Mesendoderm (in vitro differentiated cells): ENCODE measurements at regions not wholly inside any gene's neighbourhood (a gene's known extent, or its start where the extent isn't known, plus 50 kb on each side); places are given as distances from the start of the nearest gene placed in this dataset.
"Not testable (repeated sequence)": the region's sequence is repeated elsewhere in the genome, so short reads cannot be mapped to it uniquely, and the experiment has no call there.

Source experiments
- DNase-seq: peaks from one replicate; pipeline ENCODE4 v3.0.0; 2013
- H2AK5ac ChIP-seq: 2 replicates; pipeline ENCODE4 v1.6.1; 2013; ENCODE audit warnings: low read length, inconsistent platforms
- H2BK120ac ChIP-seq: 2 replicates; pipeline ENCODE4 v1.6.1; 2013; ENCODE audit warnings: low read depth, mild to moderate bottlenecking, low read length, moderate library complexity, mixed read lengths
- H2BK15ac ChIP-seq: replicated peaks from 2 replicates; pipeline ENCODE4 v1.6.1; 2013; ENCODE audit warnings: low read depth, mild to moderate bottlenecking, moderate library complexity
- H2BK5ac ChIP-seq: 2 replicates; pipeline ENCODE4 v1.6.1; 2013; ENCODE audit warnings: low read length, inconsistent platforms
- H3K18ac ChIP-seq: 2 replicates; pipeline ENCODE4 v1.6.1; 2013; ENCODE audit warnings: mild to moderate bottlenecking, low read length, mixed read lengths
- H3K23ac ChIP-seq: one replicate; pipeline ENCODE4 v1.6.1; 2013; ENCODE audit warnings: low read length
- H3K27ac ChIP-seq: 2 replicates; pipeline ENCODE4 v1.5.1; 2013; ENCODE audit warnings: low read depth, mild to moderate bottlenecking, inconsistent platforms, low read length, moderate library complexity
- H3K27me3 ChIP-seq: 2 replicates; pipeline ENCODE4 v1.6.1; 2013; ENCODE audit warnings: low read length, control low read depth, mild to moderate bottlenecking, inconsistent platforms; ENCODE audit not compliant: insufficient read depth, poor library complexity
- H3K36me3 ChIP-seq: 2 replicates; pipeline ENCODE4 v1.6.1; 2013; ENCODE audit warnings: low read length, inconsistent platforms; ENCODE audit not compliant: control insufficient read depth, insufficient read depth
- H3K4ac ChIP-seq: one replicate; pipeline ENCODE4 v1.6.1; 2013; ENCODE audit warnings: low read depth, mild to moderate bottlenecking, low read length, moderate library complexity
- H3K4me1 ChIP-seq: 2 replicates; pipeline ENCODE4 v1.6.1; 2013; ENCODE audit warnings: low read depth, low read length, inconsistent platforms; ENCODE audit not compliant: control insufficient read depth
- H3K4me2 ChIP-seq: 2 replicates; pipeline ENCODE4 v1.6.1; 2013; ENCODE audit warnings: low read length
- H3K4me3 ChIP-seq: 2 replicates; pipeline ENCODE4 v1.5.1; 2013; ENCODE audit warnings: mild to moderate bottlenecking, low read length
- H3K56ac ChIP-seq: one replicate; pipeline ENCODE4 v1.6.1; 2013; ENCODE audit warnings: low read length
- H3K79me1 ChIP-seq: 2 replicates; pipeline ENCODE4 v1.6.1; 2013; ENCODE audit warnings: low read length, inconsistent platforms
- H3K79me2 ChIP-seq: 2 replicates; pipeline ENCODE4 v1.6.1; 2013; ENCODE audit warnings: mild to moderate bottlenecking, low read length; ENCODE audit not compliant: control insufficient read depth, insufficient read depth
- H3K9ac ChIP-seq: 2 replicates; pipeline ENCODE4 v1.6.1; 2013; ENCODE audit warnings: low read length, inconsistent platforms
- H4K5ac ChIP-seq: one replicate; pipeline ENCODE4 v1.6.1; 2013; ENCODE audit warnings: low read length
- H4K8ac ChIP-seq: one replicate; pipeline ENCODE4 v1.6.1; 2013; ENCODE audit warnings: low read depth, mild to moderate bottlenecking, control low read depth, low read length, moderate library complexity
- WGBS: extraction: QIAGEN DNeasy Blood & Tissue Kit; methylation state at CpG from one replicate; pipeline ENCODE4 v1.1.7; 2013; ENCODE audit warnings: low lambda C conversion rate, missing lambda C conversion rate; ENCODE audit not compliant: insufficient coverage; ENCODE audit errors: extremely low coverage; 5-methylcytosine and 5-hydroxymethylcytosine counted together

- Histone ChIP-seq H4K5ac (no peak overlapping the region), H3K4ac (no peak overlapping the region), H3K23ac (no peak overlapping the region), H3K4me3 (no peak overlapping the region), H2BK5ac (no peak overlapping the region), H3K18ac (no peak overlapping the region), H3K27me3 (no peaks in the 10 kb centered on the region), H2BK120ac (no peak overlapping the region), H2BK15ac (no peak overlapping the region), H3K9ac (no peak overlapping the region), H2AK5ac (no peak overlapping the region), H4K8ac (no peak overlapping the region), H3K27ac (no peak overlapping the region), H3K79me2 (no peaks in the 10 kb centered on the region), H3K4me2 (no peak overlapping the region), H3K36me3 (no peaks in the 10 kb centered on the region), H3K79me1 (no peaks in the 10 kb centered on the region), H3K4me1 (no peaks in the 10 kb centered on the region), H3K56ac (no peak overlapping the region)
- no CpG with 5 or more reads among the region's 3 CpGs for WGBS
- DNase-seq = no peak
Observed at GRCh38 chr4:18419780-18420179, 398.2 kb upstream of the LCORL start.

GRCh38 chr4:18418195-18418898 is 396.8 kb upstream of the LCORL start:
- H3K36me3 ChIP-seq, H3K9ac ChIP-seq, H3K27ac ChIP-seq, H2AK5ac ChIP-seq, H2BK120ac ChIP-seq, H3K56ac ChIP-seq, H3K4me2 ChIP-seq, H3K4me1 ChIP-seq, H3K23ac ChIP-seq, H3K79me1 ChIP-seq, H3K4me3 ChIP-seq, H3K18ac ChIP-seq, H2BK5ac ChIP-seq, H2BK15ac ChIP-seq, H4K5ac ChIP-seq, H3K4ac ChIP-seq, H4K8ac ChIP-seq, DNase-seq, H3K27me3 ChIP-seq, H3K79me2 ChIP-seq: not testable (repeated sequence)
- WGBS = no CpG with 5 or more reads among the region's 51 CpGs

GRCh38 chr4:18417651-18418050 is 396.1 kb upstream of the LCORL start:
- not testable (repeated sequence) for H2BK5ac ChIP-seq
- no CpG with 5 or more reads among the region's 15 CpGs for WGBS

GRCh38 chr4:18406264-18406663 is 384.7 kb upstream of the LCORL start:
- Histone ChIP-seq H3K4me1 (no peaks in the 10 kb centered on the region), H3K18ac (no peak overlapping the region), H3K23ac (no peak overlapping the region), H3K27me3 (no peaks in the 10 kb centered on the region), H3K36me3 (no peaks in the 10 kb centered on the region), H3K79me2 (no peaks in the 10 kb centered on the region), H3K4me3 (no peak overlapping the region), H2BK5ac (no peak overlapping the region), H4K5ac (no peak overlapping the region), H4K8ac (no peak overlapping the region), H3K4me2 (no peak overlapping the region), H2AK5ac (no peak overlapping the region), H3K27ac (no peak overlapping the region), H2BK120ac (no peak overlapping the region), H2BK15ac (no peak overlapping the region), H3K9ac (no peak overlapping the region), H3K4ac (no peak overlapping the region), H3K56ac (no peak overlapping the region), H3K79me1 (no peaks in the 10 kb centered on the region)
- no CpG with 5 or more reads among the region's 1 CpG for WGBS
- no peak for DNase-seq

More at GRCh38 chr4:18417651-18418050, 396.1 kb upstream of the LCORL start:
- not testable (repeated sequence) for H3K36me3 ChIP-seq, H3K27ac ChIP-seq, H4K5ac ChIP-seq, H3K79me1 ChIP-seq, H3K4ac ChIP-seq, H3K56ac ChIP-seq, DNase-seq, H3K4me2 ChIP-seq, H2BK120ac ChIP-seq, H3K4me3 ChIP-seq, H3K27me3 ChIP-seq, H3K23ac ChIP-seq, H3K4me1 ChIP-seq, H3K9ac ChIP-seq, H4K8ac ChIP-seq, H2AK5ac ChIP-seq, H3K79me2 ChIP-seq, H2BK15ac ChIP-seq, H3K18ac ChIP-seq

GRCh38 chr4:18405054-18405453 is 383.5 kb upstream of the LCORL start:
- H3K27ac ChIP-seq = no peak overlapping the region
- no peak overlapping the region for H3K9ac ChIP-seq
- H3K4me2 ChIP-seq = no peak overlapping the region
- H3K4ac ChIP-seq = no peak overlapping the region
- H3K4me1 ChIP-seq = no peaks in the 10 kb centered on the region
- H3K36me3 ChIP-seq = no peaks in the 10 kb centered on the region
- no peak overlapping the region for H3K56ac ChIP-seq
- H3K23ac ChIP-seq = no peak overlapping the region
- WGBS = no CpG with 5 or more reads among the region's 2 CpGs
- no peak overlapping the region for H4K5ac ChIP-seq
- DNase-seq = no peak
- no peak overlapping the region for H3K4me3 ChIP-seq
- H3K79me2 ChIP-seq = no peaks in the 10 kb centered on the region
- H3K18ac ChIP-seq = no peak overlapping the region
- H2AK5ac ChIP-seq = no peak overlapping the region
- H2BK15ac ChIP-seq = no peak overlapping the region
- H4K8ac ChIP-seq = no peak overlapping the region
- no peaks in the 10 kb centered on the region for H3K79me1 ChIP-seq
- H2BK120ac ChIP-seq = no peak overlapping the region
- no peak overlapping the region for H2BK5ac ChIP-seq
- H3K27me3 ChIP-seq = no peaks in the 10 kb centered on the region

- Histone ChIP-seq H3K4me3 (no peak overlapping the region), H2BK120ac (no peak overlapping the region), H3K9ac (no peak overlapping the region), H3K27me3 (no peaks in the 10 kb centered on the region), H3K79me2 (no peaks in the 10 kb centered on the region), H3K4me2 (no peak overlapping the region), H3K23ac (no peak overlapping the region), H3K4ac (no peak overlapping the region), H2BK5ac (no peak overlapping the region), H4K8ac (no peak overlapping the region), H3K27ac (no peak overlapping the region), H2AK5ac (no peak overlapping the region), H3K56ac (no peak overlapping the region), H3K18ac (no peak overlapping the region), H3K36me3 (no peaks in the 10 kb centered on the region), H3K79me1 (no peaks in the 10 kb centered on the region), H3K4me1 (no peaks in the 10 kb centered on the region), H2BK15ac (no peak overlapping the region), H4K5ac (no peak overlapping the region)
- WGBS = no CpG with 5 or more reads among the region's 2 CpGs
- no peak for DNase-seq
Observed at GRCh38 chr4:18404642-18405041, 383.1 kb upstream of the LCORL start.
